ENCODE measurements at regions not wholly inside any gene's neighbourhood (a gene's known extent, or its start where the extent isn't known, plus 50 kb on each side); places are given as distances from the start of the nearest gene placed in this dataset.
"Not testable (repeated sequence)": the region's sequence is repeated elsewhere in the genome, so short reads cannot be mapped to it uniquely, and the experiment has no call there.

DNA sequence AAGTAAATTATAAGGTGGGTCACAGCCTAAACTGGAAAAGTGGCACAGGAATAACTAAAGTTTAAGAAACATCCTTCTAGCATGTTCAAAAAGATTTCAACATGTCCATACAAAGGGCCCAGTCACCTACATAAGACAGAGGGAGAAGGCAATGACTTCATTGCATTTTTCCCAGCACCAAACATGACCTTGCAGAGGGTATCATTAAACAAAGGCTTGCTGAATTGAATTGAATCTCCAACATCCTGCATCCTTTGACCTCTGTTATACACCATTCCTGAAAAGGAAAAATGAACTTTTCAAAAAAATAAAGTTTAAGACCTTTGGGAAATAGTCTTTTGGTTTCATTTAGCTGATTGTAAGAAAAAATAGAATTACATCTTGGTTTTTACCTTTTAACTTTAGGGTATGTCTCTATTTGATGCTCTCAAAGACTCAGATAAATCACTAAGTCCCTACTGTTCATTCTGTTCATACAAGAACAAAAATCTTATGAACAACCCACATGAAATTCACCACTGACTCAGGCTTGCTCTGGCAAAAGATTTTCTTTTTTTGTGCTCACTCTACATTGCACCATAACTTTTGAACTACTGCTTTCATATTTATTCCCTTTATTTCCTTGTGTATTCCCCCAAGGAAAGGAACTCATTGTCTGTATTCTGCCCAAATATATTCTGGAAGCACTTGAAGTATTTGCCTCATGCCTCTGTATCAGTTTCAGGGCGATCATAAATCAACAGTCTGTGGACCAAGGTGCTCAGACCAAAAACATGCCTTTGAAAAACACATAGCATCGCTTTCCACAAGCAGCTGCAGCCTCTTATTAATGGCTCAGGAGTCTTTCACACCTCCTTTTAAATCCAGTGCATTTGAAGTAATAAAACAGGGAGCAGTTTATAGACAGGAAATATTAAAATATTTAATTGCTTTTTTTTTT is 121.7 kb downstream of the DUSP6 start:
- no peaks in the 10 kb centered on the region for H3K9me3 ChIP-seq
- DNase-seq: no peak
- H3K27me3 ChIP-seq: no peaks in the 10 kb centered on the region
- TF ChIP-seq, protein P1, sequence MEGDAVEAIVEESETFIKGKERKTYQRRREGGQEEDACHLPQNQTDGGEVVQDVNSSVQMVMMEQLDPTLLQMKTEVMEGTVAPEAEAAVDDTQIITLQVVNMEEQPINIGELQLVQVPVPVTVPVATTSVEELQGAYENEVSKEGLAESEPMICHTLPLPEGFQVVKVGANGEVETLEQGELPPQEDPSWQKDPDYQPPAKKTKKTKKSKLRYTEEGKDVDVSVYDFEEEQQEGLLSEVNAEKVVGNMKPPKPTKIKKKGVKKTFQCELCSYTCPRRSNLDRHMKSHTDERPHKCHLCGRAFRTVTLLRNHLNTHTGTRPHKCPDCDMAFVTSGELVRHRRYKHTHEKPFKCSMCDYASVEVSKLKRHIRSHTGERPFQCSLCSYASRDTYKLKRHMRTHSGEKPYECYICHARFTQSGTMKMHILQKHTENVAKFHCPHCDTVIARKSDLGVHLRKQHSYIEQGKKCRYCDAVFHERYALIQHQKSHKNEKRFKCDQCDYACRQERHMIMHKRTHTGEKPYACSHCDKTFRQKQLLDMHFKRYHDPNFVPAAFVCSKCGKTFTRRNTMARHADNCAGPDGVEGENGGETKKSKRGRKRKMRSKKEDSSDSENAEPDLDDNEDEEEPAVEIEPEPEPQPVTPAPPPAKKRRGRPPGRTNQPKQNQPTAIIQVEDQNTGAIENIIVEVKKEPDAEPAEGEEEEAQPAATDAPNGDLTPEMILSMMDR (IDR thresholded peaks at IDR 0.05; ENCODE audit: low read depth, low read length): no peak
- H3K4me1 ChIP-seq: no peaks in the 10 kb centered on the region
- H3K4me3 ChIP-seq (ENCODE audit: low read depth, low read length): no peak overlapping the region
- H3K36me3 ChIP-seq: no peaks in the 10 kb centered on the region

DNA sequence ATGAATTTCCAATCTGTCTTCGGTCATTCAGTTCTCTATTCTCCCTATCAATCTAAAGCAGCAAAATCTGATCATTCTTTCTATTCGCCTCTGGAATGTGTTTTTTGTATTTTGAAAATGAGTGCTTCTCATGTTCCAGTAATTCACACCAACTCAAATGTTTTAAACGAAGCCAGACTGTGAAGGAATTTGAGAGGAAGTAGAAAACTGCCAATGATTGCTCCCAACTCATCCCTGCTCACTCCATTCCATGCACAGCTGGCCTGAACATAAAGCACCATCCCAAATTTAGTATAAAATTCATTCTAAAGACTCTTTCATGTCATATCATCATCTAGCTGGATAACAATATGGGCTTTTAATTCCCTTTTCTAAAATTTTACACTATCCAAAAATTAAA is 123.8 kb downstream of the DUSP6 start:
- Histone ChIP-seq H3K36me3 (no peaks in the 10 kb centered on the region), H3K9me3 (no peaks in the 10 kb centered on the region), H3K4me3 (ENCODE audit: low read depth, low read length) (no peak overlapping the region), H3K27me3 (no peaks in the 10 kb centered on the region), H3K4me1 (no peaks in the 10 kb centered on the region)
- no peak for DNase-seq
- TF ChIP-seq, protein P1 (IDR thresholded peaks at IDR 0.05; ENCODE audit: low read depth, low read length): no peak

DNA sequence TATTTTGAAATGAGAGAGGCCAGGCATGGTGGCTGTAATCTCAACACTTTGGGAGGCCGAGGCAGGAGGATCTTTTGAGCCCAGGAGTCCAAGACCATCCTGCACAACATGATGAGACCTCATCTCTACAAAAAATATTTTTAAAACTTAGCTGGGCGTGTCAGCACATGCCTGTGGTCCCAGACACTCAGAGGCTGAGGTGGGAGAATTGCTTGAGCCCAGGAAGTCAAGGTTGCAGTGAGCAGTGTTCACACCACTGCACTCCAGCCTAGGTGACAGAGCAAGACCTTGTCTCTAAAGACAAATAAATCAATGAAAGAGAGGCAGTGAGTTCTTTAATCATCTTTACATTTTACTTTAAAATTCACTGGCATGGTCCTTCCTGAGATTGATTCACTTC is 124.5 kb downstream of the DUSP6 start:
- TF ChIP-seq, protein P1 (IDR thresholded peaks at IDR 0.05; ENCODE audit: low read depth, low read length): no peak
- H3K4me3 ChIP-seq (ENCODE audit: low read depth, low read length): no peak overlapping the region
- H3K4me1 ChIP-seq: no peaks in the 10 kb centered on the region
- H3K36me3 ChIP-seq: no peaks in the 10 kb centered on the region
- DNase-seq: no peak
- no peaks in the 10 kb centered on the region for H3K9me3 ChIP-seq
- H3K27me3 ChIP-seq: no peaks in the 10 kb centered on the region

DNA sequence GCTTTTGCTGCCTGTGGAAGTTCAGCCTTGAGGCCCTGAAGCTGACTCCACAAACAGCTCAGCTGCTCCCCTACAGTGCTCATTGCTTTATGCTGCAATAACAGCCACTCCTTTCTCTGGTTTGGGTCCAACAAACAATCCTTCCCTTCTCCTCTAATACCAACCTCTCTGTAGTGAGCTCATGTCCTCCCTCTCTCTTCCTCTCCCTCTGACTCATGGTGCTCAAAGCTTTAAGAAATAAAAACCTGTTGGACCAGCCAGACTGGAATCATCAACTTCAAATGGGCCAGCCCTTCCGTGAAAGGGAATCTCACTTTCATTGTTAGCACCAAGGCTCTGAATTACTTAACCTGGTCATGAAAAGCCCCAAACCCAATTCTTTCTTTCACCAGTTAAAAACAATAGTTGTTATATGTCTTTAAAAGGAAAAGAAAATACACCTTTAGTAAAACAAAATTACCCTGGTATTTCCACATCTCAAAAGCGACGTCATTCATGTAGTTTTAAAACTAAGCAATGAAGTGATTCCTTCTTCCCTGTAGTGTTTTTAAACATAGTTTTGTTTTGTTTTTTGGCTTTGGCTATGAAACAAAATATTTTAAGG is 126.4 kb downstream of the DUSP6 start:
- no peak for DNase-seq
- TF ChIP-seq, protein P1 (IDR thresholded peaks at IDR 0.05; ENCODE audit: low read depth, low read length): no peak
- Histone ChIP-seq H3K27me3 (no peaks in the 10 kb centered on the region), H3K4me3 (ENCODE audit: low read depth, low read length) (no peak overlapping the region), H3K4me1 (no peaks in the 10 kb centered on the region), H3K9me3 (no peaks in the 10 kb centered on the region), H3K36me3 (no peaks in the 10 kb centered on the region)

DNA sequence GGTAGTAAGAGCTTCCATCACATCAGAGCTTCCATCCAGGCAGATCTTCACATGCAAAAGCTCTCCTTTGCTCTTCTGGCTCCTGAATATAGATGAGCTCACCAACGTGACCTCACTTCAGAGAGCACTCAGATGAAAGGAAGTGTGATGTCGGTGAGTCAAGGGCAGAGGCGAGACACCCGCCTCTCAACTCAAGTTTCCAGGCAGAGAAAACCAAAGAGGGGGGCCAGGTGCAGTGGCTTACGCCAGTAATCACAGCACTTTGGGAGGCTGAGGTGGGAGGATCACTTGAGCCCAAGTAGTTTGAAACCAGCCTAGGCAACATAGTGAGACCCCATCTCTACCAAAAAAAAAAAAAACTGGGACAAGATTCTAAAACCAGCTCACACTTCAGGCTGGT is 126.9 kb downstream of the DUSP6 start:
- TF ChIP-seq, protein P1 (IDR thresholded peaks at IDR 0.05; ENCODE audit: low read depth, low read length): no peak
- H3K4me1 ChIP-seq: no peaks in the 10 kb centered on the region

DNA sequence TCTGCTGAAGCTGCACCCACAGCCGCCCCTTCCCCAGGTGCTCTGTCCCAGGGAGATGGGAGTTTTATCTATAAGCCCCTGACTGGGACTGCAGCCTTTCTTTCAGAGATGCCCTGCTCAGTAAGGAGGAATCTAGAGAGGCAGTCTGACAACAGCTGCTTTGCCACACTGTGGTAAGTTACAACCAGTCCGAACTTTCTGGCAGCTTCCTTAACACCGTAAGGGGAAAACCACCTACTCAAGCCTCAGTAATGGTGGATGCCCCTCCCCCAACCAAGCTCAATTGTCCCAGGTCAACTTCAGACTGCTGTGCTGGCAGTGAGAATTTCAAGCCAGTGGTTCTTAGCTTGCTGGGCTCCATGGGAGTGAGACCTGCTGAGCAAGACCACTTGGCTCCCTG is 129.7 kb downstream of the DUSP6 start:
- H3K4me1 ChIP-seq; DNase-seq; H3K36me3 ChIP-seq; H3K27me3 ChIP-seq; H3K4me3 ChIP-seq (ENCODE audit: low read depth, low read length); H3K9me3 ChIP-seq: not testable (repeated sequence)

More for the DNA sequence above, 126.9 kb downstream of the DUSP6 start:
- DNase-seq: no peak
- Histone ChIP-seq H3K27me3 (no peaks in the 10 kb centered on the region), H3K9me3 (no peaks in the 10 kb centered on the region), H3K36me3 (no peaks in the 10 kb centered on the region), H3K4me3 (ENCODE audit: low read depth, low read length) (no peak overlapping the region)
